ENCODE measurements at regions not wholly inside any gene's neighbourhood (a gene's known extent, or its start where the extent isn't known, plus 50 kb on each side); places are given as distances from the start of the nearest gene placed in this dataset.

GRCh38 chr2:789529-789928, 112.3 kb upstream of the TMEM18 start:
- no peak for DNase-seq (ENCODE audit: low read depth in 2 of 2)

- no peak for DNase-seq (ENCODE audit: low read depth in 2 of 2)
These were observed 111.2 kb upstream of the TMEM18 start for GRCh38 chr2:788227-789032.

GRCh38 chr2:784753-785152, 107.5 kb upstream of the TMEM18 start:
- DNase-seq (ENCODE audit: low read depth in 2 of 2), result no peak

- no peak for DNase-seq (ENCODE audit: low read depth in 2 of 2)
These were observed 103.4 kb upstream of the TMEM18 start for GRCh38 chr2:780581-780980.

GRCh38 chr2:780002-780401, 102.8 kb upstream of the TMEM18 start:
- no peak for DNase-seq (ENCODE audit: low read depth in 2 of 2)

- no peak for DNase-seq (ENCODE audit: low read depth in 2 of 2)
These were observed 101.6 kb upstream of the TMEM18 start for GRCh38 chr2:778731-779350.

- DNase-seq (ENCODE audit: low read depth in 2 of 2), result no peak
These were observed 100.3 kb upstream of the TMEM18 start for GRCh38 chr2:777546-777945.

- no peak for DNase-seq (ENCODE audit: low read depth in 2 of 2)
These were observed 99.8 kb upstream of the TMEM18 start for GRCh38 chr2:777051-777450.

GRCh38 chr2:776487-776886, 99.3 kb upstream of the TMEM18 start:
- no peak for DNase-seq (ENCODE audit: low read depth in 2 of 2)

- DNase-seq (ENCODE audit: low read depth in 2 of 2), result no peak
These were observed 98.8 kb upstream of the TMEM18 start for GRCh38 chr2:776038-776437.

GRCh38 chr2:774436-774835, 97.2 kb upstream of the TMEM18 start:
- DNase-seq (ENCODE audit: low read depth in 2 of 2), result no peak

- no peak for DNase-seq (ENCODE audit: low read depth in 2 of 2)
These were observed 96.3 kb upstream of the TMEM18 start for GRCh38 chr2:773256-774160.

- no peak for DNase-seq (ENCODE audit: low read depth in 2 of 2)
These were observed 94.3 kb upstream of the TMEM18 start for GRCh38 chr2:771538-771937.

- no peak for DNase-seq (ENCODE audit: low read depth in 2 of 2)
These were observed 93.6 kb upstream of the TMEM18 start for GRCh38 chr2:770776-771175.

GRCh38 chr2:769771-770170, 92.6 kb upstream of the TMEM18 start:
- DNase-seq (ENCODE audit: low read depth in 2 of 2), result no peak

- DNase-seq (ENCODE audit: low read depth in 2 of 2), result no peak
These were observed 91.2 kb upstream of the TMEM18 start for GRCh38 chr2:768451-768850.

GRCh38 chr2:767944-768343, 90.7 kb upstream of the TMEM18 start:
- DNase-seq (ENCODE audit: low read depth in 2 of 2), result no peak

- DNase-seq (ENCODE audit: low read depth in 2 of 2), result no peak
These were observed 90.2 kb upstream of the TMEM18 start for GRCh38 chr2:767440-767839.

GRCh38 chr2:766255-766654, 89.0 kb upstream of the TMEM18 start:
- no peak for DNase-seq (ENCODE audit: low read depth in 2 of 2)

- DNase-seq (ENCODE audit: low read depth in 2 of 2), result no peak
These were observed 88.2 kb upstream of the TMEM18 start for GRCh38 chr2:765369-765768.

- DNase-seq (ENCODE audit: low read depth in 2 of 2), result no peak
These were observed 86.7 kb upstream of the TMEM18 start for GRCh38 chr2:763766-764525.

GRCh38 chr2:762646-763045, 85.4 kb upstream of the TMEM18 start:
- DNase-seq (ENCODE audit: low read depth in 2 of 2), result no peak

Data from activated CD4-positive, alpha-beta T cell treated with anti-CD3 and anti-CD28 coated beads for 24 hours (primary cell).